ENCODE measurements at regions not wholly inside any gene's neighbourhood (a gene's known extent, or its start where the extent isn't known, plus 50 kb on each side); places are given as distances from the start of the nearest gene placed in this dataset.

DNA sequence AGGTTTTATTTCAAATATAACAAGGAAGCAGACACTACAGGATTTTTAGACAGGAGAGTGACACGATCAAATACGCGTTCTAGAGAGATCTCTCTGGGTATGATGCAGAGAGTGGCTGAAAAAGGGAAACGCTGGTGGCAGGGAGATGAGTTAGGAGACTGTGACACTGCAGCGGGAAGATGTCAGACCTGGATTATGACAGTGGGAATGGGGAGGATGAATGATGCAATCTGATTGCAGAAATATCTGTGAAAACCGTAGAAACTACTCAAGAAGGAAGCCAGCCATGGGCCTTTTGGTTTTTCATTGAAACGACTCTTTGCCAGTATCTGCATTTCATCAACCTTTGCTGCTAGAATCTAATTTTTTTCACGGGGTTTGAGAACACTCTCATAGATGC lies 157.9 kb downstream of the FAM43A start:
- peaks cover 0 to 4% of the 10 kb centered on the region in 2 experiments; a peak in 1 of 4 replicates for H3K4me1 Mint-ChIP-seq

More for the DNA sequence above, 157.9 kb downstream of the FAM43A start:
- Mint-ChIP-seq H3K36me3 (ENCODE audit: insufficient read depth in 1 of 3, low read depth in 3 of 3) (no peaks in the 10 kb centered on the region), H3K27ac (no peak overlapping the region), H3K27me3 (ENCODE audit: low read depth) (peaks cover 4% of the 10 kb centered on the region), H3K4me3 (no peak overlapping the region), H3K9me3 (peaks cover 0 to 2% of the 10 kb centered on the region in 2 experiments; a peak in 2 of 5 replicates)
- no peak overlapping the region for H2BK20ac ChIP-seq (ENCODE audit: low read depth, low read length, poor library complexity, severe bottlenecking)
- H2BK12ac ChIP-seq (ENCODE audit: insufficient read length, low read depth, low read length): no peak overlapping the region
- H3K14ac ChIP-seq (ENCODE audit: insufficient read depth, low read length): no peak overlapping the region
- no peak overlapping the region for H3K56ac ChIP-seq (ENCODE audit: insufficient read length, low read depth, low read length)
- TF ChIP-seq, protein P1, sequence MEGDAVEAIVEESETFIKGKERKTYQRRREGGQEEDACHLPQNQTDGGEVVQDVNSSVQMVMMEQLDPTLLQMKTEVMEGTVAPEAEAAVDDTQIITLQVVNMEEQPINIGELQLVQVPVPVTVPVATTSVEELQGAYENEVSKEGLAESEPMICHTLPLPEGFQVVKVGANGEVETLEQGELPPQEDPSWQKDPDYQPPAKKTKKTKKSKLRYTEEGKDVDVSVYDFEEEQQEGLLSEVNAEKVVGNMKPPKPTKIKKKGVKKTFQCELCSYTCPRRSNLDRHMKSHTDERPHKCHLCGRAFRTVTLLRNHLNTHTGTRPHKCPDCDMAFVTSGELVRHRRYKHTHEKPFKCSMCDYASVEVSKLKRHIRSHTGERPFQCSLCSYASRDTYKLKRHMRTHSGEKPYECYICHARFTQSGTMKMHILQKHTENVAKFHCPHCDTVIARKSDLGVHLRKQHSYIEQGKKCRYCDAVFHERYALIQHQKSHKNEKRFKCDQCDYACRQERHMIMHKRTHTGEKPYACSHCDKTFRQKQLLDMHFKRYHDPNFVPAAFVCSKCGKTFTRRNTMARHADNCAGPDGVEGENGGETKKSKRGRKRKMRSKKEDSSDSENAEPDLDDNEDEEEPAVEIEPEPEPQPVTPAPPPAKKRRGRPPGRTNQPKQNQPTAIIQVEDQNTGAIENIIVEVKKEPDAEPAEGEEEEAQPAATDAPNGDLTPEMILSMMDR (conservative IDR thresholded peaks at IDR 0.05): no peak
- H3T11ph ChIP-seq (ENCODE audit: low read length): no peak overlapping the region
- no peak for DNase-seq
- H2BK120ac ChIP-seq (ENCODE audit: low read depth, low read length, poor library complexity, severe bottlenecking): no peak overlapping the region
- no peak overlapping the region for H4K91ac ChIP-seq (ENCODE audit: insufficient read length, low read depth, low read length)
- H3K4me1 ChIP-seq (ENCODE audit: insufficient read depth, low read length): no peaks in the 10 kb centered on the region
- H4K5ac ChIP-seq (ENCODE audit: insufficient read length, low read depth, low read length): no peak overlapping the region
- no peaks in the 10 kb centered on the region for H3K23me2 ChIP-seq (ENCODE audit: insufficient read length, low read depth, low read length, poor library complexity, severe bottlenecking)
- no peaks in the 10 kb centered on the region for H3K27me3 ChIP-seq (ENCODE audit: insufficient read depth, low read length)
- H3K79me1 ChIP-seq (ENCODE audit: insufficient read depth, low read depth, low read length, poor library complexity, severe bottlenecking): no peaks in the 10 kb centered on the region
- no peak overlapping the region for H4K8ac ChIP-seq (replicated peaks; ENCODE audit: insufficient read length, low read depth, low read length)
- H3K79me2 ChIP-seq (ENCODE audit: insufficient read depth, low read length): peaks cover 2% of the 10 kb centered on the region; the same call in 1 of the 2 replicates
- H3K9ac ChIP-seq (ENCODE audit: extremely low read depth, insufficient read length, low read length): no peak overlapping the region
- no peaks in the 10 kb centered on the region for H3K9me3 ChIP-seq (ENCODE audit: control insufficient read depth, low read depth, low read length)
- H3K4ac ChIP-seq (ENCODE audit: low read depth, low read length): no peak overlapping the region
- no peak overlapping the region for H2BK15ac ChIP-seq (ENCODE audit: low read depth, low read length)
- H2BK5ac ChIP-seq (ENCODE audit: insufficient read length, low read length): no peak overlapping the region
- no peak overlapping the region for H3K23ac ChIP-seq (ENCODE audit: insufficient read length, low read depth, low read length)
- H3K4me2 ChIP-seq (ENCODE audit: insufficient read depth, insufficient read length, low read length): no peak overlapping the region
- no peak overlapping the region for H2AK5ac ChIP-seq (ENCODE audit: insufficient read length, low read length)
- H2AFZ ChIP-seq (ENCODE audit: low read length): no peak overlapping the region
- no peak overlapping the region for H3K27ac ChIP-seq (ENCODE audit: insufficient read length, low read depth, low read length)
- no CpG with 5 or more reads among the region's 8 CpGs for WGBS (ENCODE audit: extremely low coverage, insufficient read length, low lambda C conversion rate)
- no peaks in the 10 kb centered on the region for H4K20me1 ChIP-seq (ENCODE audit: control insufficient read depth, insufficient read depth, insufficient read length)
- no peak overlapping the region for H3K18ac ChIP-seq (ENCODE audit: insufficient read length, low read depth, low read length)
